ENCODE measurements at regions not wholly inside any gene's neighbourhood (a gene's known extent, or its start where the extent isn't known, plus 50 kb on each side); places are given as distances from the start of the nearest gene placed in this dataset.

DNA sequence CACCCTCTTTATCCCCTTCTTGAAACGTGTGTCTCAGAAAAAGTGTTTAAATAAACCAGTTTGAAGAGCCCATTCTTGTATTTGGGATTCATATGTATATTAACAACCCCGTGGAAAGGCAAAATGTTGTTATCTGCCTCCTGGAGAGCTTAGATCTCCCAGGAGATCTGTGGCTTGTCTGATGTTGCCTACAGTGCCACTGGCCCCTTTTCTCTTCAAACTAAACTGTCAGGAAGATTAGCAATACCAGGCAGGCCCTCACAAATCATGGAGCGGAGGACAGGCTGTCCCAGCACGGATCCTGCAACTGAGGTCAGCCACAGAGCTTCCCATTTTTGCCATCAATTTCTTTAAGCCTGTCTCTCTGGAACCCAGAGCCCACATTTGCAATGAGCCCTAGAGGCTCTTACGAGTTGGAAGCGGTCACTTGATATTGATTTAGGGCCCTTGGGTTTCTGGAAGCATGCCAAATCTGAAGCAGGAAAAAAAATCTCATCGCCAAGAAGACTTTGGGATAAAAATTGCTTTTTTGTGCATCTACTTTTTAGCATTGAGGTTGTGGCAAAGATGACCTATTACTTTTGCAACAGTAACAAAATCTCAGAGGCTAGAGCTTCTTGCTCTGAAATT lies 234.1 kb downstream of the OPA1 start:
- TF ChIP-seq GABPA (IDR thresholded peaks at IDR 0.05 in 1 of 2, conservative IDR thresholded peaks at IDR 0.05 in 1 of 2) (no peak), EGR1 (IDR thresholded peaks at IDR 0.05; ENCODE audit: low read depth in 2 of 2) (no peak), HNF4A (conservative IDR thresholded peaks at IDR 0.05) (no peak), NR2F2 (IDR thresholded peaks at IDR 0.05) (no peak)
- TF ChIP-seq, protein P1, sequence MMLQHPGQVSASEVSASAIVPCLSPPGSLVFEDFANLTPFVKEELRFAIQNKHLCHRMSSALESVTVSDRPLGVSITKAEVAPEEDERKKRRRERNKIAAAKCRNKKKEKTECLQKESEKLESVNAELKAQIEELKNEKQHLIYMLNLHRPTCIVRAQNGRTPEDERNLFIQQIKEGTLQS (IDR thresholded peaks at IDR 0.05) = no peak
- TF ChIP-seq, protein P2, sequence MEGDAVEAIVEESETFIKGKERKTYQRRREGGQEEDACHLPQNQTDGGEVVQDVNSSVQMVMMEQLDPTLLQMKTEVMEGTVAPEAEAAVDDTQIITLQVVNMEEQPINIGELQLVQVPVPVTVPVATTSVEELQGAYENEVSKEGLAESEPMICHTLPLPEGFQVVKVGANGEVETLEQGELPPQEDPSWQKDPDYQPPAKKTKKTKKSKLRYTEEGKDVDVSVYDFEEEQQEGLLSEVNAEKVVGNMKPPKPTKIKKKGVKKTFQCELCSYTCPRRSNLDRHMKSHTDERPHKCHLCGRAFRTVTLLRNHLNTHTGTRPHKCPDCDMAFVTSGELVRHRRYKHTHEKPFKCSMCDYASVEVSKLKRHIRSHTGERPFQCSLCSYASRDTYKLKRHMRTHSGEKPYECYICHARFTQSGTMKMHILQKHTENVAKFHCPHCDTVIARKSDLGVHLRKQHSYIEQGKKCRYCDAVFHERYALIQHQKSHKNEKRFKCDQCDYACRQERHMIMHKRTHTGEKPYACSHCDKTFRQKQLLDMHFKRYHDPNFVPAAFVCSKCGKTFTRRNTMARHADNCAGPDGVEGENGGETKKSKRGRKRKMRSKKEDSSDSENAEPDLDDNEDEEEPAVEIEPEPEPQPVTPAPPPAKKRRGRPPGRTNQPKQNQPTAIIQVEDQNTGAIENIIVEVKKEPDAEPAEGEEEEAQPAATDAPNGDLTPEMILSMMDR (IDR thresholded peaks at IDR 0.05; ENCODE audit: low read depth, low read length, missing input control) = no peak
- Histone ChIP-seq H3K4me1 (ENCODE audit: control insufficient read depth in 4 of 4, insufficient read depth in 4 of 4, low read length in 3 of 4) (peaks cover 0 to 2% (median 0%) of the 10 kb centered on the region in 4 donors), H3K4me3 (ENCODE audit: low read depth in 1 of 3, low read length in 3 of 3) (no peak overlapping the region), H3K27me3 (ENCODE audit: control insufficient read depth in 4 of 4, insufficient read depth in 4 of 4, low read length in 3 of 4) (no peaks in the 10 kb centered on the region), H3K9me3 (ENCODE audit: control insufficient read depth in 4 of 4, low read length in 3 of 4) (no peaks in the 10 kb centered on the region), H3K36me3 (ENCODE audit: control insufficient read depth in 4 of 4, insufficient read depth in 3 of 4, low read depth in 1 of 4, low read length in 3 of 4) (no peaks in the 10 kb centered on the region), H3K27ac (ENCODE audit: low read depth in 1 of 2, low read length in 2 of 2) (no peak overlapping the region), H3K9ac (ENCODE audit: low read depth in 1 of 2, low read length in 2 of 2) (no peak overlapping the region)
- WGBS = 81% methylated on average over 7 of the region's 7 CpGs
- no peak for DNase-seq (ENCODE audit: low spot score)

DNA sequence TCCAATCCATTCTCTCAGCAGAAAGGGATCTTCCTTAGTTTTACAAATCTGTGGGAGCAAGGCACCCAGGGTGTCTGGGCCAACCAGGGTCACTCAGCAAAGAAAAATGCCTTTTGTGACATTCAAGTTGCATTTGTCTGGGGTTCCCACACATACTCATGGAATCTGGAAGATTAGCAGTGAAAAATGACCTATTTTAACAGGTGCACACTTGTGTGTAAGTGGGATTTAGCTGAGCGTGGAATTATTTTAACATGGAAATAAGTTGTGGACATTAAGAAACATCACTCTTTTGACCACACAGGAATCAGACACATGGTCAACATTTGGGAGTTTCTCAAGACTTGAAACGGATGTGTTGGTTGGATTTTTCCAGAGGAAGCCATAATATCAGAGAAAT lies 234.9 kb downstream of the OPA1 start:
- H3K27me3 ChIP-seq (ENCODE audit: control insufficient read depth in 4 of 4, insufficient read depth in 4 of 4, low read length in 3 of 4) = no peaks in the 10 kb centered on the region
- TF ChIP-seq, protein P1 (IDR thresholded peaks at IDR 0.05) = no peak
- no peak for TF ChIP-seq RAD21 (IDR thresholded peaks at IDR 0.05)
- TF ChIP-seq, protein P2 (IDR thresholded peaks at IDR 0.05; ENCODE audit: low read depth, low read length, missing input control) = no peak
- TF ChIP-seq FOXA2 (IDR thresholded peaks at IDR 0.05) = no peak
- TF ChIP-seq FOXA1 (IDR thresholded peaks at IDR 0.05) = no peak
- TF ChIP-seq YY1 (IDR thresholded peaks at IDR 0.05) = no peak
- TF ChIP-seq, protein P3, sequence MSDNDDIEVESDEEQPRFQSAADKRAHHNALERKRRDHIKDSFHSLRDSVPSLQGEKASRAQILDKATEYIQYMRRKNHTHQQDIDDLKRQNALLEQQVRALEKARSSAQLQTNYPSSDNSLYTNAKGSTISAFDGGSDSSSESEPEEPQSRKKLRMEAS (IDR thresholded peaks at IDR 0.05) = no peak
- no peak for TF ChIP-seq JUND (IDR thresholded peaks at IDR 0.05)
- no peak for TF ChIP-seq HNF4A (conservative IDR thresholded peaks at IDR 0.05)
- no peak for TF ChIP-seq TAF1 (conservative IDR thresholded peaks at IDR 0.05)
- TF ChIP-seq, protein P4, sequence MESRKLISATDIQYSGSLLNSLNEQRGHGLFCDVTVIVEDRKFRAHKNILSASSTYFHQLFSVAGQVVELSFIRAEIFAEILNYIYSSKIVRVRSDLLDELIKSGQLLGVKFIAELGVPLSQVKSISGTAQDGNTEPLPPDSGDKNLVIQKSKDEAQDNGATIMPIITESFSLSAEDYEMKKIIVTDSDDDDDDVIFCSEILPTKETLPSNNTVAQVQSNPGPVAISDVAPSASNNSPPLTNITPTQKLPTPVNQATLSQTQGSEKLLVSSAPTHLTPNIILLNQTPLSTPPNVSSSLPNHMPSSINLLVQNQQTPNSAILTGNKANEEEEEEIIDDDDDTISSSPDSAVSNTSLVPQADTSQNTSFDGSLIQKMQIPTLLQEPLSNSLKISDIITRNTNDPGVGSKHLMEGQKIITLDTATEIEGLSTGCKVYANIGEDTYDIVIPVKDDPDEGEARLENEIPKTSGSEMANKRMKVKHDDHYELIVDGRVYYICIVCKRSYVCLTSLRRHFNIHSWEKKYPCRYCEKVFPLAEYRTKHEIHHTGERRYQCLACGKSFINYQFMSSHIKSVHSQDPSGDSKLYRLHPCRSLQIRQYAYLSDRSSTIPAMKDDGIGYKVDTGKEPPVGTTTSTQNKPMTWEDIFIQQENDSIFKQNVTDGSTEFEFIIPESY (IDR thresholded peaks at IDR 0.05) = no peak
- no peak for TF ChIP-seq HNF4G (IDR thresholded peaks at IDR 0.05)
- no peak for TF ChIP-seq RXRA (IDR thresholded peaks at IDR 0.05)
- no peak for TF ChIP-seq SP1 (IDR thresholded peaks at IDR 0.05)
- TF ChIP-seq EGR1 (IDR thresholded peaks at IDR 0.05; ENCODE audit: low read depth in 2 of 2) = no peak
- TF ChIP-seq, protein P5, sequence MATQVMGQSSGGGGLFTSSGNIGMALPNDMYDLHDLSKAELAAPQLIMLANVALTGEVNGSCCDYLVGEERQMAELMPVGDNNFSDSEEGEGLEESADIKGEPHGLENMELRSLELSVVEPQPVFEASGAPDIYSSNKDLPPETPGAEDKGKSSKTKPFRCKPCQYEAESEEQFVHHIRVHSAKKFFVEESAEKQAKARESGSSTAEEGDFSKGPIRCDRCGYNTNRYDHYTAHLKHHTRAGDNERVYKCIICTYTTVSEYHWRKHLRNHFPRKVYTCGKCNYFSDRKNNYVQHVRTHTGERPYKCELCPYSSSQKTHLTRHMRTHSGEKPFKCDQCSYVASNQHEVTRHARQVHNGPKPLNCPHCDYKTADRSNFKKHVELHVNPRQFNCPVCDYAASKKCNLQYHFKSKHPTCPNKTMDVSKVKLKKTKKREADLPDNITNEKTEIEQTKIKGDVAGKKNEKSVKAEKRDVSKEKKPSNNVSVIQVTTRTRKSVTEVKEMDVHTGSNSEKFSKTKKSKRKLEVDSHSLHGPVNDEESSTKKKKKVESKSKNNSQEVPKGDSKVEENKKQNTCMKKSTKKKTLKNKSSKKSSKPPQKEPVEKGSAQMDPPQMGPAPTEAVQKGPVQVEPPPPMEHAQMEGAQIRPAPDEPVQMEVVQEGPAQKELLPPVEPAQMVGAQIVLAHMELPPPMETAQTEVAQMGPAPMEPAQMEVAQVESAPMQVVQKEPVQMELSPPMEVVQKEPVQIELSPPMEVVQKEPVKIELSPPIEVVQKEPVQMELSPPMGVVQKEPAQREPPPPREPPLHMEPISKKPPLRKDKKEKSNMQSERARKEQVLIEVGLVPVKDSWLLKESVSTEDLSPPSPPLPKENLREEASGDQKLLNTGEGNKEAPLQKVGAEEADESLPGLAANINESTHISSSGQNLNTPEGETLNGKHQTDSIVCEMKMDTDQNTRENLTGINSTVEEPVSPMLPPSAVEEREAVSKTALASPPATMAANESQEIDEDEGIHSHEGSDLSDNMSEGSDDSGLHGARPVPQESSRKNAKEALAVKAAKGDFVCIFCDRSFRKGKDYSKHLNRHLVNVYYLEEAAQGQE (IDR thresholded peaks at IDR 0.05) = no peak
- no peak for TF ChIP-seq GABPA (IDR thresholded peaks at IDR 0.05 in 1 of 2, conservative IDR thresholded peaks at IDR 0.05 in 1 of 2)
- TF ChIP-seq NR2F2 (IDR thresholded peaks at IDR 0.05) = no peak
- H3K4me3 ChIP-seq (ENCODE audit: low read depth in 1 of 3, low read length in 3 of 3) = no peak overlapping the region
- WGBS = 88% methylated on average over 2 of the region's 2 CpGs
- no peaks in the 10 kb centered on the region for H3K9me3 ChIP-seq (ENCODE audit: control insufficient read depth in 4 of 4, low read length in 3 of 4)
- H3K36me3 ChIP-seq (ENCODE audit: control insufficient read depth in 4 of 4, insufficient read depth in 3 of 4, low read depth in 1 of 4, low read length in 3 of 4) = no peaks in the 10 kb centered on the region
- no peak overlapping the region for H3K9ac ChIP-seq (ENCODE audit: low read depth in 1 of 2, low read length in 2 of 2)
- DNase-seq (ENCODE audit: low spot score) = no peak
- H3K4me1 ChIP-seq (ENCODE audit: control insufficient read depth in 4 of 4, insufficient read depth in 4 of 4, low read length in 3 of 4) = peaks cover 0 to 2% (median 0%) of the 10 kb centered on the region in 4 donors
- H3K27ac ChIP-seq (ENCODE audit: low read depth in 1 of 2, low read length in 2 of 2) = no peak overlapping the region

All from liver (tissue), 8 donors.